ENCODE measurements at regions not wholly inside any gene's neighbourhood (a gene's known extent, or its start where the extent isn't known, plus 50 kb on each side); places are given as distances from the start of the nearest gene placed in this dataset.

DNA sequence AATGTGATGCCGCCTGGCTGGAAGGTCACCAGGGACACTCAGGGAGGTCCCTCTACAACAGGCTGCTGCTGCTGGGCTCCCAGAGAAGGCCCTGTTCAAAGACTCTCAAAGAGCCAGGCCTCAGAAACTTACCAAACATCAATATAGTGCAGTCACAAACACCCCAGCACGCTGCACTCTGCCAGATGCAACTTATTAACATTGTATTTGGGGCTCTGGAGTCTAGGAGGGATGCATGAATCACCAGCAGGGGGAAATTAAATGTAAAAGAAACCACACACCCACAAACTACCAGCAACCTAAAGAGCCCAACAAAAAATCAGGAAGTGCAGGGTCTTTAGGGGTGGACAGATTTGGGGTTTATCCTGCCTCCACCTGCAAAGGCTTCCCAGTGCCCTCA is 74.6 kb upstream of the SPATA12 start:
- Histone ChIP-seq H3K4me1 (ENCODE audit: control insufficient read depth, insufficient read depth, low read length) (no peaks in the 10 kb centered on the region), H3K27me3 (ENCODE audit: control insufficient read depth, insufficient read depth, low read length) (no peaks in the 10 kb centered on the region; the same call in 1 of the 2 replicates), H3K36me3 (ENCODE audit: control insufficient read depth, insufficient read depth, low read length) (no peaks in the 10 kb centered on the region), H3K4me3 (ENCODE audit: low read depth, low read length) (no peak overlapping the region), H3K9me3 (ENCODE audit: control insufficient read depth, insufficient read depth, low read depth, low read length) (no peaks in the 10 kb centered on the region), H3K9ac (ENCODE audit: low read length) (no peak overlapping the region), H3K27ac (ENCODE audit: low read depth, low read length) (no peak overlapping the region; the same call in 1 of the 2 replicates)

DNA sequence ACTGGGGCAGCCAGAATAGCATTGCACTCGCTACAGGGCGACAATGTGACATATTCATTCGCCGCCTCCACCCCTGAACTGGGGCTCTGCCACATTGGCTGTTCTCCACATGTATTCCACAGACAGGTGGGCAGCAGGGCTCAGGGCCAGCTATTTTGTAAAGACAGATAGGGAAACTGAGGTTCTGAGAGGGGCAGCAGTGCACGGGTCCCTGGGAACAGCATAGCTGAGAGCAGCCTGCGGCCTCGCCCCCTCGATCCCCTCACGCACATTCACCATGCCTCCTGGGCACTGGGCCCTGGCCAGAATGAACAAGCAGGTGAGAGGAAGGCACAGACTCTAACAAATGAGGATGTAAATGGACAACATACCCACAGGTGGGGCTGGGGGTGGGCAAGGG is 75.0 kb upstream of the SPATA12 start:
- H3K9ac ChIP-seq (ENCODE audit: low read length): no peak overlapping the region

DNA sequence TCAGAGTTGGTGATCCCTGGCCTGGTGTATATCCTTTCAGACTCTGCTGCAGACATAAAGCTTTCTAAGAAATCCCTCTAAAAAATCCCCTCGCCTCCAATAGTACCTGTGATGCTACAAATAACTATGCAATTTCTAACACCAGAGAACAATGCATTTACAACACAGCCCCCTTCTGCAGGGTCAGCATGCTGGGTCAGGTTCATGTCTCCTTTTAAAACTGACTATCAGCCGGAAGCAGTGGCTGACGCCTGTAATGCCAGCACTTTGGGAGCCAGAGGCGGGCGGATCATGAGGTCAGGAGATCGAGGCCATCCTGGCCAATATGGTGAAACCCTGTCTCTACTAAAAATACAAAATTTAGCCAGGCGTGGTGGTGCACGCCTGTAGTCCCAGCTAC is 77.0 kb upstream of the SPATA12 start:
- Histone ChIP-seq H3K27me3 (ENCODE audit: control insufficient read depth, insufficient read depth, low read length) (no peaks in the 10 kb centered on the region), H3K9me3 (ENCODE audit: control insufficient read depth, insufficient read depth, low read depth, low read length) (no peaks in the 10 kb centered on the region), H3K4me3 (ENCODE audit: low read depth, low read length) (no peak overlapping the region), H3K9ac (ENCODE audit: low read length) (no peak overlapping the region), H3K27ac (ENCODE audit: low read depth, low read length) (no peak overlapping the region), H3K36me3 (ENCODE audit: control insufficient read depth, insufficient read depth, low read length) (no peaks in the 10 kb centered on the region), H3K4me1 (ENCODE audit: control insufficient read depth, insufficient read depth, low read length) (no peaks in the 10 kb centered on the region)

More for the DNA sequence above, 75.0 kb upstream of the SPATA12 start:
- Histone ChIP-seq H3K27me3 (ENCODE audit: control insufficient read depth, insufficient read depth, low read length) (no peaks in the 10 kb centered on the region; the same call in 1 of the 2 replicates), H3K4me3 (ENCODE audit: low read depth, low read length) (no peak overlapping the region), H3K27ac (ENCODE audit: low read depth, low read length) (no peak overlapping the region), H3K4me1 (ENCODE audit: control insufficient read depth, insufficient read depth, low read length) (no peaks in the 10 kb centered on the region), H3K36me3 (ENCODE audit: control insufficient read depth, insufficient read depth, low read length) (no peaks in the 10 kb centered on the region), H3K9me3 (ENCODE audit: control insufficient read depth, insufficient read depth, low read depth, low read length) (no peaks in the 10 kb centered on the region)

DNA sequence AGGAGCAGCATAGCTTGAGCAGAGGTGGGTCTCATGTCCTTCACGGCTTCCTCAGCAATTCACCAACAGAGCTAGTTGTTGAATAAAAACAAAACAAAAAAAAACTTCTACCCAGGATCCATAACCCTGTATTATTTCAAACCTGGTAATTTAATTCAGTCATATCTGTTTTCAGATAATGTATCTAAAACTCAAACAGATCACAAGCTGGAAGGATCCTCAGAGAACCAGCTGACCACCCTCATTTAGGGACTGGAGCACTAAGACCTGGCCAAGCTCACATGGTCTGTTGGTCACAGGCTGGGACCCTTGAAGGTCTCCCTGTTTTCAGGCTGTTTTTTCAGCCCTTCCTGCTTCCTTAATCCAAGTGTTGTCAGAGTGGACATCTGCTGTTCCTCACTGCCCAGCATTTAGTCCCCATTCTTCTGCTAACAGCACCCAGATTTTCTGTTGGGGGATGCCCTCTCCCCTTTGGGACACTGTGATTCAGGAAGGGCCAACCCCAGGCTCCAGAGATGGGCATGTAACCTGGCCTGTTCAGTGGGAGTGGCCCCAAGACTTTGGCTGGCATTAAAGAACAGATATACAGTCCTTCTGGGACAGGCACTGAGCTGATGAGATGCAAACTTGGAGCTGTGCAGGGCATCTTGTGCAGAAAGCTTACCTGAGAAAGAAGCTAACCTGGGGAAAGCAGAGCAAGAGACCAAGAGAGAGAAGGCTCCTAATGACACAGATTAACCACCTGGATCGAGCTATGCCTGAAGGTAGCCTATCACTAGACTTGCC is 78.8 kb upstream of the SPATA12 start:
- no peaks in the 10 kb centered on the region for H3K9me3 ChIP-seq (ENCODE audit: control insufficient read depth, insufficient read depth, low read depth, low read length)
- no peak overlapping the region for H3K27ac ChIP-seq (ENCODE audit: low read depth, low read length)
- no peaks in the 10 kb centered on the region for H3K4me1 ChIP-seq (ENCODE audit: control insufficient read depth, insufficient read depth, low read length)
- H3K27me3 ChIP-seq (ENCODE audit: control insufficient read depth, insufficient read depth, low read length): no peaks in the 10 kb centered on the region
- H3K36me3 ChIP-seq (ENCODE audit: control insufficient read depth, insufficient read depth, low read length): no peaks in the 10 kb centered on the region
- H3K9ac ChIP-seq (ENCODE audit: low read length): no peak overlapping the region
- no peak overlapping the region for H3K4me3 ChIP-seq (ENCODE audit: low read depth, low read length)

DNA sequence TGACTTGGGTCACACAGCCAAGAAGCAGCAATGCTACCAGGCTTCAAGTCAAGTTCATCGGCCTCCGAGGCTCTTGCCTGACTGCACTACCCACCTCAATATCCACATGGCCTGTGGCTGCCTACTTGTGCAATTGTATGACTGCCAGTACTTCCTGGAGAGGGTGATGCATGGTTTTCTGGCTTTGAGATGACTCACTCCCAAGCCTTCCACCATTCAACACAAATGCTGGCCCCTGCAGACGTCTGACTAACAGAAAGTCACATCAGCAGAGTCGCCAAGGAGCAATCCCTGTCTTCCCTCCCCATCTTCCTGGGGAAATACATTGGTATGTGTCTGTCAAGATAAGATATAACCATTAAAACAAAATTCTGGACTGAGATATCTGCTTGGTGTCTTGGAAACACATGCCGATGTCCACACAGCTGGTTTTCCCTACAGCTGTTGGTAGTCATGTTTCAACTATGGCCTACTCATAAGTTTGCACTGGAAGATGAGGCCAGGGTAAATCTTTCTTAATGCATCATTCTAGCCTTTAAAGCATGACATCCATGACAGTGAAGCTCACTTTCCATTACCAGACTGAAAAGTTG is 79.6 kb upstream of the SPATA12 start:
- no peak overlapping the region for H3K27ac ChIP-seq (ENCODE audit: low read depth, low read length)
- no peaks in the 10 kb centered on the region for H3K4me1 ChIP-seq (ENCODE audit: control insufficient read depth, insufficient read depth, low read length)
- H3K4me3 ChIP-seq (ENCODE audit: low read depth, low read length): no peak overlapping the region
- H3K27me3 ChIP-seq (ENCODE audit: control insufficient read depth, insufficient read depth, low read length): no peaks in the 10 kb centered on the region
- H3K9me3 ChIP-seq (ENCODE audit: control insufficient read depth, insufficient read depth, low read depth, low read length): no peaks in the 10 kb centered on the region
- H3K9ac ChIP-seq (ENCODE audit: low read length): no peak overlapping the region
- no peaks in the 10 kb centered on the region for H3K36me3 ChIP-seq (ENCODE audit: control insufficient read depth, insufficient read depth, low read length)

DNA sequence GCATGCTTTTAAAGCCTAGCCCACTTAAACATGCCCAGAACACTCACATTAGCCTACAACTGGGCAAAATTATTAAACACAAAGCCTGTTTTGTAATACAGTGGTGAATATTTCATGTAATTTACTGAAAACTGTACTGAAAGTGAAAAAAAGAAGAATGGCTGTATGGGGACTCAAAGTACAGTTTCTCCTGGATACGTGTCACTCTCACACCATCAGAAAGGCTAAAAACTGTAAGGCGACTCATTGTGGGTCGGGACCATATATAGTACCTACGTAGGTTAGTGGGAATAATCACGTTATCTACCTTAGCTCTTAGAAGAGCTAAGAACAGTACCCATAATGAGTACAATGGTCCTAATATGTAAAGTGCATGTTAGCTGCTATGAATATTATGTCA is 80.2 kb upstream of the SPATA12 start:
- no peak overlapping the region for H3K27ac ChIP-seq (ENCODE audit: low read depth, low read length)
- no peaks in the 10 kb centered on the region for H3K4me1 ChIP-seq (ENCODE audit: control insufficient read depth, insufficient read depth, low read length)

DNA sequence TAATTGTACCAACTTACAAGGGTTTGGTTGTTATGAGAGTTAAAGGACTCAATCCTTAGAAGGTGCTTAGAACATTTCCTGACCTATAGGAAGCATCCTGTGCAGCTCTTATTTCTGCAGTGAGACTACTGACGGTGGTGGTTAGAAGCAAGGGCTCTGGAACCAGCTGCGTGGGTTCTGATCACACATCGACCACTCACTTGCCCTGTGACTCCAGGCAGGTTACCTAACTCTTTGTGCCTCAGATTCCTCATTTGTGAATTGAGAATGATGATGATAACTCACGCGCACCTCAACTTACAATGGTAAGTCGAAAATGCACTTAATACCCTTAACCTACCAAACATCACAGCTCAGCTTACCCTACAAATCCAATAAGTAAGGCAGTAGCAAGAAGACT is 80.7 kb upstream of the SPATA12 start:
- Histone ChIP-seq H3K27me3 (ENCODE audit: control insufficient read depth, insufficient read depth, low read length) (no peaks in the 10 kb centered on the region), H3K9ac (ENCODE audit: low read length) (no peak overlapping the region), H3K27ac (ENCODE audit: low read depth, low read length) (no peak overlapping the region), H3K36me3 (ENCODE audit: control insufficient read depth, insufficient read depth, low read length) (no peaks in the 10 kb centered on the region), H3K4me1 (ENCODE audit: control insufficient read depth, insufficient read depth, low read length) (no peaks in the 10 kb centered on the region), H3K9me3 (ENCODE audit: control insufficient read depth, insufficient read depth, low read depth, low read length) (no peaks in the 10 kb centered on the region), H3K4me3 (ENCODE audit: low read depth, low read length) (no peak overlapping the region)

More for the DNA sequence above, 80.2 kb upstream of the SPATA12 start:
- H3K27me3 ChIP-seq (ENCODE audit: control insufficient read depth, insufficient read depth, low read length): no peaks in the 10 kb centered on the region
- no peaks in the 10 kb centered on the region for H3K36me3 ChIP-seq (ENCODE audit: control insufficient read depth, insufficient read depth, low read length)
- no peak overlapping the region for H3K4me3 ChIP-seq (ENCODE audit: low read depth, low read length)
- H3K9me3 ChIP-seq (ENCODE audit: control insufficient read depth, insufficient read depth, low read depth, low read length): no peaks in the 10 kb centered on the region
- no peak overlapping the region for H3K9ac ChIP-seq (ENCODE audit: low read length)

DNA sequence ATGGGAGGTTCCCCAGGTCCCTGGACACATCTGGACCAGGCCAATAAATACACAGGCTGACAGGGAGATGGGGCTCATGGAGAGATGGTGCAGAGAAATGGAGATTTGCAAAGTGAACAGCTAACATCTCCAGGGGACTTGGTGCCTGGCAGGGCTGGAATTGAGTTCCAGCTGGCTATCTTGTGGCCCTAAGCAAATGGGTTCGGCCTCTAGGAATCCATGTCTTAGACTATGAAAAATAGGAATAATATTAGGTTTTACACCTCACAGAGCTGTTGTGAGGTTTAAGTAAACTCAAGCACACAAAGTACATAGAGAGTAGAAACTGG is 82.9 kb upstream of the SPATA12 start:
- Histone ChIP-seq H3K9me3 (ENCODE audit: control insufficient read depth, insufficient read depth, low read depth, low read length) (no peaks in the 10 kb centered on the region), H3K9ac (ENCODE audit: low read length) (no peak overlapping the region), H3K4me1 (ENCODE audit: control insufficient read depth, insufficient read depth, low read length) (no peaks in the 10 kb centered on the region), H3K4me3 (ENCODE audit: low read depth, low read length) (no peak overlapping the region), H3K36me3 (ENCODE audit: control insufficient read depth, insufficient read depth, low read length) (no peaks in the 10 kb centered on the region), H3K27me3 (ENCODE audit: control insufficient read depth, insufficient read depth, low read length) (no peaks in the 10 kb centered on the region), H3K27ac (ENCODE audit: low read depth, low read length) (no peak overlapping the region)

DNA sequence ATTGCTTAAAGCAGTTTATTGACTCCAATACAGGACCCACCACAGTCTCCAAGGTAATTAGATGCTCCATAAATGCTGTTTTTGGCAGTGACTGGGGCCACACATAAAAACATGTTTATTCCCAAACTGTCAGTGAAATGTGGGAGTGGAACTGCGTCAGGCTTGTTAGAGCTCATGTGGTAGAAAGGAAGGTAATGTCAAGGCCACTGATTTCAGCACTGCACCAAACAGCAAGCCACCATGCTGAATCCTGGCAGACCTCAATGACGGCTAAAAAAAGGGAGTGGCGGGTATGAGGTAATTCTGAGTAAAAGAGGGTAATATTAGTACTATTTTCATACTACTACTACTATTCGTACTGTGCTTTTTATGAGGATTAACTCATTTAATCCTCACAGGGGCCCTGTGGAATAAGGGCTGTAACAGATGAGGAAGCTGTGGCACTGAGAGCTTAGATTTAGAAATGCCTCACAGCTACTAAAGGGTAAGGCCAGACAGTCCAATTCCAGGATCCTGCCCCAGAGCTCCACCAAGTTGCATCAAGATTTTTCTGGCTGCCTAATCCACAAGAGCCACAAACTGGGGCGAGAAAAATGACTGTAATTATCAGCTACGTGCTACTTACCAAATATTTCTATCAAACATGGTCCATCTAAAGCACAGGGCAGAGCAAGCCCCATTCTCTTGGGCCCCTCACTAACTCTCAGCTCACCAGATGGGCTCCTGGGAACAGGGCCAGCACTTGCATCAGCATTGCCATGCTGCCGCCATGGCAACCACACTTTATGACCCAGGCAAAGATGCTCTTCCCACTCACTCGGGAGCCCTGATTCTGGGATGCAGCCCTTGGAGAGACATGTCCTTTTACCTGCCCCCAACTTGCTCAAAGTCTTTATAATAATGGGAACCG is 83.6 kb upstream of the SPATA12 start:
- Histone ChIP-seq H3K4me1 (ENCODE audit: control insufficient read depth, insufficient read depth, low read length) (no peaks in the 10 kb centered on the region), H3K27me3 (ENCODE audit: control insufficient read depth, insufficient read depth, low read length) (no peaks in the 10 kb centered on the region), H3K27ac (ENCODE audit: low read depth, low read length) (no peak overlapping the region), H3K36me3 (ENCODE audit: control insufficient read depth, insufficient read depth, low read length) (no peaks in the 10 kb centered on the region), H3K9me3 (ENCODE audit: control insufficient read depth, insufficient read depth, low read depth, low read length) (no peaks in the 10 kb centered on the region), H3K9ac (ENCODE audit: low read length) (no peak overlapping the region), H3K4me3 (ENCODE audit: low read depth, low read length) (no peak overlapping the region)

DNA sequence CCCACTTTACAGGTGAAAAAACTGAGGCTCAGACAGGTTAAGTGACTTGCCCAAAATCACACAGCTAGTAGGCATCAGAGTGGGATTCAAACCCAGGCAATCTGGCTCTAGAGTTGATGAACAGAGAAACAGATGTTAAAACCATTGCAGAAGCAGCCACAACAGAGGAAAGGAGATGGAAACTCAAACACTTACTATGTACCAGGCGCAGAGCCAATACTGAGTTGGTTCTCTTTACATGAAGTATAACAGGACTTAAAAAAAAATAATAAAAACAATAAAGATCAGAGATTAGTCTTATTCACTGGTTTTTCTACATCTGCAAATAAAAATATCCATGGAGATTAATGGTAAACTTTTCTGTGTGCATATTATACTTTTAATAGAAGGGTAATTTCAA is 84.9 kb upstream of the SPATA12 start:
- no peaks in the 10 kb centered on the region for H3K36me3 ChIP-seq (ENCODE audit: control insufficient read depth, insufficient read depth, low read length)
- no peak overlapping the region for H3K4me3 ChIP-seq (ENCODE audit: low read depth, low read length)
- no peak overlapping the region for H3K9ac ChIP-seq (ENCODE audit: low read length)
- H3K9me3 ChIP-seq (ENCODE audit: control insufficient read depth, insufficient read depth, low read depth, low read length): no peaks in the 10 kb centered on the region
- no peak overlapping the region for H3K27ac ChIP-seq (ENCODE audit: low read depth, low read length)
- H3K27me3 ChIP-seq (ENCODE audit: control insufficient read depth, insufficient read depth, low read length): no peaks in the 10 kb centered on the region
- no peaks in the 10 kb centered on the region for H3K4me1 ChIP-seq (ENCODE audit: control insufficient read depth, insufficient read depth, low read length)
